ENCODE measurements at regions not wholly inside any gene's neighbourhood (a gene's known extent, or its start where the extent isn't known, plus 50 kb on each side); places are given as distances from the start of the nearest gene placed in this dataset.

GRCh38 chr4:59759082-59759825 lies 1440.9 kb upstream of the ADGRL3 start:
- no peak overlapping the region for H3K27ac ChIP-seq (ENCODE audit: low read depth in 2 of 2, low read length in 2 of 2)
- H3K4me3 ChIP-seq (ENCODE audit: low read length in 3 of 3): no peak overlapping the region
- no peak for TF ChIP-seq CTCF (IDR thresholded peaks at IDR 0.05; ENCODE audit: borderline replicate concordance, extremely low read depth, insufficient read depth)
- FAIRE-seq (no peak), DNase-seq (peak in 1 of 5 donors; percentile 36)
- H3K27me3 ChIP-seq (ENCODE audit: control insufficient read depth, insufficient read depth, low read length): no peaks in the 10 kb centered on the region
- H3K36me3 ChIP-seq (ENCODE audit: control insufficient read depth in 2 of 3, insufficient read depth in 3 of 3, low read length in 3 of 3): no peaks in the 10 kb centered on the region
- intact Hi-C loops (cut with DNase I): no loop called here
- H3K4me1 ChIP-seq (ENCODE audit: control insufficient read depth in 2 of 3, insufficient read depth in 2 of 3, low read depth in 1 of 3, low read length in 3 of 3): no peaks in the 10 kb centered on the region
- H3K9me3 ChIP-seq (ENCODE audit: control insufficient read depth in 2 of 3, insufficient read depth in 1 of 3, low read length in 3 of 3): no peaks in the 10 kb centered on the region
- no peak overlapping the region for H3K9ac ChIP-seq (ENCODE audit: low read length in 3 of 3)

- Histone ChIP-seq H3K4me1 (ENCODE audit: control insufficient read depth in 2 of 3, insufficient read depth in 2 of 3, low read depth in 1 of 3, low read length in 3 of 3) (no peaks in the 10 kb centered on the region), H3K27ac (ENCODE audit: low read depth in 2 of 2, low read length in 2 of 2) (no peak overlapping the region), H3K9me3 (ENCODE audit: control insufficient read depth in 2 of 3, insufficient read depth in 1 of 3, low read length in 3 of 3) (no peaks in the 10 kb centered on the region), H3K9ac (ENCODE audit: low read length in 3 of 3) (no peak overlapping the region), H3K4me3 (ENCODE audit: low read length in 3 of 3) (no peak overlapping the region), H3K27me3 (ENCODE audit: control insufficient read depth, insufficient read depth, low read length) (no peaks in the 10 kb centered on the region), H3K36me3 (ENCODE audit: control insufficient read depth in 2 of 3, insufficient read depth in 3 of 3, low read length in 3 of 3) (no peaks in the 10 kb centered on the region)
- TF ChIP-seq CTCF (IDR thresholded peaks at IDR 0.05; ENCODE audit: borderline replicate concordance, extremely low read depth, insufficient read depth): no peak
- intact Hi-C loops (cut with DNase I): no loop called here
- no peak for DNase-seq
- no peak for FAIRE-seq
Measured at GRCh38 chr4:59762344-59762743, 1437.8 kb upstream of the ADGRL3 start.

DNA sequence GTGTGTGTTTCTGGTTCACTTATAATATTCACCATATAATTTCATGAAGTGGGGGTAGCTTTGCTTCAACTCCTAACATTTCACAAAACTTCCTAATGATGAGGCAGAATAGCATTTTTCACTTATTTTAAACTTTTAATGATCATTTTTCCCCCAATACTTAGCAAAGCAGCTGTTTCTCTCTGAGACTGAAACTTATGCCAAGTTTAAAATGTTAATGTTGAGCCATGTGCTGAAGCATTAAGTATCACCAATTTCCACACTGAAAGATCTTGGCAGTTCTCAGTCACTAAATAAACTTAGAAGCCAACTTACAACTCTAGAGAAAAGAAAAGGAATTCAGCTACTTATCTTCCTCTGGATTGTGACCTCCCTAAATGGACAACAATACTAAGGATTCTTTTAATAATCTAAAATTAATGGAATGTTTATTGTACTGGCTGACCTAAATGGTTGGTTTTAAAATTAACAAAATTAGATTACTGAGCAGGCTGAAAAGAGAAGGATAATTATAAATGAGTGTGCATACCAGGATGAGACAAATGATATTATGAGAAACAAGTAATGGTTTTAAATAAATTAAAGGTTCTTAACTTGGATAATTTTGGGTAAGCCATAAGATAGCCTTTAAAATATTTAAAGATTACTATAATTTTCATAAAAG lies 1429.4 kb upstream of the ADGRL3 start:
- H3K27me3 ChIP-seq (ENCODE audit: control insufficient read depth, insufficient read depth, low read length): no peaks in the 10 kb centered on the region
- H3K9me3 ChIP-seq (ENCODE audit: control insufficient read depth in 2 of 3, insufficient read depth in 1 of 3, low read length in 3 of 3): no peaks in the 10 kb centered on the region
- no peak overlapping the region for H3K27ac ChIP-seq (ENCODE audit: low read depth in 2 of 2, low read length in 2 of 2)
- FAIRE-seq (peak; percentile 8), DNase-seq (no peak)
- TF ChIP-seq CTCF (IDR thresholded peaks at IDR 0.05; ENCODE audit: borderline replicate concordance, extremely low read depth, insufficient read depth): no peak
- no peak overlapping the region for H3K4me3 ChIP-seq (ENCODE audit: low read length in 3 of 3)
- intact Hi-C loops (cut with DNase I): no loop called here
- H3K9ac ChIP-seq (ENCODE audit: low read length in 3 of 3): no peak overlapping the region
- H3K36me3 ChIP-seq (ENCODE audit: control insufficient read depth in 2 of 3, insufficient read depth in 3 of 3, low read length in 3 of 3): no peaks in the 10 kb centered on the region
- no peaks in the 10 kb centered on the region for H3K4me1 ChIP-seq (ENCODE audit: control insufficient read depth in 2 of 3, insufficient read depth in 2 of 3, low read depth in 1 of 3, low read length in 3 of 3)
